Keratinocyte (primary cell): ENCODE measurements at regions not wholly inside any gene's neighbourhood (a gene's known extent, or its start where the extent isn't known, plus 50 kb on each side); places are given as distances from the start of the nearest gene placed in this dataset.

Source experiments
- DNase-seq: peaks from one replicate; pipeline ENCODE4 v3.0.0-alpha.2; 2011; ENCODE audit warnings: low read depth, missing footprints, low spot score
- FAIRE-seq: peaks from 2 replicates; lab custom pipeline; 2011; peaks lifted over from hg19 to GRCh38; lab: Jason Lieb, UNC
- H2AFZ ChIP-seq: 2 replicates; pipeline ENCODE4 v1.6.0; 2012; ENCODE audit warnings: low read length, control low read depth, inconsistent platforms; ENCODE audit not compliant: control insufficient read depth
- H3K27ac ChIP-seq: 2 replicates; pipeline ENCODE4 v1.5.1; 2011; ENCODE audit warnings: low read length; ENCODE audit not compliant: control insufficient read depth, insufficient read depth
- H3K27me3 ChIP-seq: 3 replicates; pipeline ENCODE4 v1.6.0; 2011; ENCODE audit warnings: low read length; ENCODE audit not compliant: control insufficient read depth, insufficient read depth; ENCODE audit errors: extremely low read depth
- H3K36me3 ChIP-seq, 2 experiments: 2 replicates in 1 of 2; 3 replicates in 1 of 2; pipeline ENCODE4 v1.5.1; 2011; ENCODE audit warnings: low read length in 2 of 2, mild to moderate bottlenecking in 1 of 2; ENCODE audit not compliant: control insufficient read depth in 2 of 2, insufficient read depth in 2 of 2; ENCODE audit errors: extremely low read depth in 1 of 2
- H3K4me1 ChIP-seq: 3 replicates; pipeline ENCODE4 v1.5.1; 2011; ENCODE audit warnings: low read length; ENCODE audit not compliant: control insufficient read depth, insufficient read depth; ENCODE audit errors: extremely low read depth
- H3K4me2 ChIP-seq: 3 replicates; pipeline ENCODE4 v1.6.0; 2011; ENCODE audit warnings: low read depth, low read length; ENCODE audit not compliant: control insufficient read depth, insufficient read depth; ENCODE audit errors: extremely low read depth
- H3K4me3 ChIP-seq, 3 experiments: fragments of 200-600 bp in 1 of 3; sonication (generic) in 1 of 3; 2 replicates in 2 of 3; 3 replicates in 1 of 3; pipeline ENCODE4 v1.5.1; 2011 to 2016; ENCODE audit warnings: low read length in 3 of 3, mild to moderate bottlenecking in 3 of 3, control low read depth in 2 of 3, inconsistent platforms in 1 of 3, low read depth in 1 of 3, mixed read lengths in 1 of 3, mixed run types in 1 of 3, moderate library complexity in 1 of 3; ENCODE audit not compliant: control insufficient read depth in 2 of 3, insufficient read depth in 2 of 3; ENCODE audit errors: extremely low read depth in 1 of 3
- H3K79me2 ChIP-seq: 2 replicates; pipeline ENCODE4 v1.6.0; 2012; ENCODE audit warnings: low read length; ENCODE audit not compliant: control insufficient read depth, insufficient read depth
- H3K9ac ChIP-seq: 3 replicates; pipeline ENCODE4 v1.6.0; 2011; ENCODE audit warnings: low read length; ENCODE audit not compliant: control insufficient read depth, insufficient read depth; ENCODE audit errors: extremely low read depth
- H3K9me1 ChIP-seq: 3 replicates; pipeline ENCODE4 v1.6.0; 2011; ENCODE audit warnings: low read length; ENCODE audit not compliant: control insufficient read depth, insufficient read depth; ENCODE audit errors: extremely low read depth
- H3K9me3 ChIP-seq: 2 replicates; pipeline ENCODE4 v1.5.1; 2012; ENCODE audit warnings: low read depth, low read length; ENCODE audit not compliant: control insufficient read depth
- H4K20me1 ChIP-seq: 3 replicates; pipeline ENCODE4 v1.6.0; 2011; ENCODE audit warnings: low read length; ENCODE audit not compliant: control insufficient read depth, insufficient read depth; ENCODE audit errors: extremely low read depth
- EZH2 ChIP-seq: IDR thresholded peaks from one replicate; pipeline ENCODE4 v1.6.1; 2012; ENCODE audit warnings: inconsistent platforms, mild to moderate bottlenecking, low read length, moderate library complexity
- dilution Hi-C: fragments of 300-500 bp; cut with MboI; formaldehyde crosslinking; loops from one replicate; pipeline ENCODE4 v1.7.0; 2020; ENCODE audit warnings: low sequenced_read_pairs; ENCODE audit not compliant: extremely low pct_ligation_motif_present
- TF ChIP-seq, protein P1 (sequence below), 3 experiments: IDR thresholded peaks in 1 of 3; conservative IDR thresholded peaks in 1 of 3; optimal IDR thresholded peaks in 1 of 3; 2 replicates in 2 of 3; 3 replicates in 1 of 3; pipeline versions ENCODE3 to v1.5.1; 2011; ENCODE audit warnings: low read length in 3 of 3, mild to moderate bottlenecking in 3 of 3, moderate library complexity in 2 of 3, control low read depth in 1 of 3, inconsistent platforms in 1 of 3; ENCODE audit not compliant: insufficient read depth in 2 of 3; ENCODE audit errors: extremely low read depth in 1 of 3

DNA sequence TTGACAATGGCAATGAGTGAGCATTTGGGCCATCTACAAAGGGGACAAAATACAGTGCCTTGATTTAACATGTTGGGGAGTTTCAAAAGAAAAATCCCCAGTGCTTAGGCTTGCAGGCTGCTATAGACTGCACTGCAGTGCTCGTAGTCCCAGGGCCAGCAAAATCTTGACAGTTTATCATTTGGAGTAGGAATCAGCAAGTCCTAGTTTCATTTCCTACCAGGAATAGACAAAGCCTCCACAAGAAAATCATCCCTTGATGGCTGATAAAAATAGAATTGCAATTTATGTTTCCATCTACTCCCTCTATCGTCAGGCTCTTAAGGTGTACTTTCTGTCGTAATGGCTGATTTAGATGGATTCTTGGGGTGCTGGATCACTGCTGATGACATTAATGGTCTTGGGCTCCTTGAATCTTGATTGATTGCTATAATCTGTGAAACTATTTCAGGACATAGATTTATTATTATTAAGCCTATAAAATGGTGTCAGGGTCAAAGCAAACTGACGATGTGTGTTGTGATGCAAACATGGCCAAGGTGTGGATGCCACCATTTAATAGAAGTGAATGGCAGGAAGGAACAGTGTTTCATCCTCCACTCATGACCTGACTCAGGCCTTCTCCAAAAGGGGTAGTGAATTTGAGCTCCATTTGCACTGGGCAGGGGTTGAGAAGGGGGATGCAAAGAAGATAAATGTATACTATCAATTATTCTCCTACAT lies 171.7 kb downstream of the PIK3R1 start:
- H3K4me1 ChIP-seq: peaks cover 14% of the 10 kb centered on the region
- H4K20me1 ChIP-seq: no peaks in the 10 kb centered on the region
- FAIRE-seq: no peak
- peaks cover 2% of the 10 kb centered on the region for H3K9me3 ChIP-seq
- H3K9ac ChIP-seq: no peak overlapping the region
- no peaks in the 10 kb centered on the region for H3K9me1 ChIP-seq
- H3K27me3 ChIP-seq: no peaks in the 10 kb centered on the region
- TF ChIP-seq, protein P1, sequence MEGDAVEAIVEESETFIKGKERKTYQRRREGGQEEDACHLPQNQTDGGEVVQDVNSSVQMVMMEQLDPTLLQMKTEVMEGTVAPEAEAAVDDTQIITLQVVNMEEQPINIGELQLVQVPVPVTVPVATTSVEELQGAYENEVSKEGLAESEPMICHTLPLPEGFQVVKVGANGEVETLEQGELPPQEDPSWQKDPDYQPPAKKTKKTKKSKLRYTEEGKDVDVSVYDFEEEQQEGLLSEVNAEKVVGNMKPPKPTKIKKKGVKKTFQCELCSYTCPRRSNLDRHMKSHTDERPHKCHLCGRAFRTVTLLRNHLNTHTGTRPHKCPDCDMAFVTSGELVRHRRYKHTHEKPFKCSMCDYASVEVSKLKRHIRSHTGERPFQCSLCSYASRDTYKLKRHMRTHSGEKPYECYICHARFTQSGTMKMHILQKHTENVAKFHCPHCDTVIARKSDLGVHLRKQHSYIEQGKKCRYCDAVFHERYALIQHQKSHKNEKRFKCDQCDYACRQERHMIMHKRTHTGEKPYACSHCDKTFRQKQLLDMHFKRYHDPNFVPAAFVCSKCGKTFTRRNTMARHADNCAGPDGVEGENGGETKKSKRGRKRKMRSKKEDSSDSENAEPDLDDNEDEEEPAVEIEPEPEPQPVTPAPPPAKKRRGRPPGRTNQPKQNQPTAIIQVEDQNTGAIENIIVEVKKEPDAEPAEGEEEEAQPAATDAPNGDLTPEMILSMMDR (optimal IDR thresholded peaks at IDR 0.05 in 1 of 3, IDR thresholded peaks at IDR 0.05 in 1 of 3, conservative IDR thresholded peaks at IDR 0.05 in 1 of 3; ENCODE audit: extremely low read depth in 1 of 3, insufficient read depth in 2 of 3, low read length in 3 of 3): no peak
- no peak for TF ChIP-seq EZH2
- no peak overlapping the region for H3K4me2 ChIP-seq
- DNase-seq: no peak
- H3K4me3 ChIP-seq: no peak overlapping the region
- no peaks in the 10 kb centered on the region for H3K79me2 ChIP-seq
- dilution Hi-C loops: no loop called here
- no peaks in the 10 kb centered on the region for H3K36me3 ChIP-seq
- H3K27ac ChIP-seq: no peak overlapping the region
- H2AFZ ChIP-seq: no peak overlapping the region

DNA sequence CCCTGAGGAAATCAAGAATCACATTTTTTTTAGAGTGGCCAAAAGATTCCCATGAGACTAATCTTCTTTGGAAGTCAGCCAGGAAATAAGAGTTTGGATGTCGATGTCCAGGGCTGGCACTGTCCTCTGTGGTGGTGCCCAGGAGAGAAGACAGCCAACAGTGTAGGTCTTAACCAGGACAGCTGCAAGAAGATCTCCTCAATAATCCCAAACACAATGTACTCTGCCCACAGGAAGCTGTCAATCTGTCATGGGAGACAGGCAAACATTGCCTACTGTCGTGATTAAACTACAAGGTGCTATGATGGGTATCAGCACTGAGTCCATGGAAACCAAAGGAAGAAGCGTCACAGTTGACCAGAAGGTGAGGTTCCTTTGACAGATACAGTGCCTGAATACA lies 174.1 kb downstream of the PIK3R1 start:
- FAIRE-seq (no peak), DNase-seq (no peak)
- Histone ChIP-seq H3K4me2 (no peak overlapping the region), H3K4me1 (no peaks in the 10 kb centered on the region), H3K79me2 (no peaks in the 10 kb centered on the region), H3K9ac (no peak overlapping the region), H2AFZ (no peak overlapping the region), H3K9me1 (no peaks in the 10 kb centered on the region), H3K27me3 (no peaks in the 10 kb centered on the region), H3K9me3 (no peaks in the 10 kb centered on the region), H3K4me3 (no peak overlapping the region), H3K27ac (no peak overlapping the region), H3K36me3 (no peaks in the 10 kb centered on the region), H4K20me1 (no peaks in the 10 kb centered on the region)
- TF ChIP-seq EZH2: no peak
- TF ChIP-seq, protein P1 (optimal IDR thresholded peaks at IDR 0.05 in 1 of 3, IDR thresholded peaks at IDR 0.05 in 1 of 3, conservative IDR thresholded peaks at IDR 0.05 in 1 of 3; ENCODE audit: extremely low read depth in 1 of 3, insufficient read depth in 2 of 3, low read length in 3 of 3): no peak
- dilution Hi-C loops: no loop called here
